ENCODE measurements at regions not wholly inside any gene's neighbourhood (a gene's known extent, or its start where the extent isn't known, plus 50 kb on each side); places are given as distances from the start of the nearest gene placed in this dataset.

DNA sequence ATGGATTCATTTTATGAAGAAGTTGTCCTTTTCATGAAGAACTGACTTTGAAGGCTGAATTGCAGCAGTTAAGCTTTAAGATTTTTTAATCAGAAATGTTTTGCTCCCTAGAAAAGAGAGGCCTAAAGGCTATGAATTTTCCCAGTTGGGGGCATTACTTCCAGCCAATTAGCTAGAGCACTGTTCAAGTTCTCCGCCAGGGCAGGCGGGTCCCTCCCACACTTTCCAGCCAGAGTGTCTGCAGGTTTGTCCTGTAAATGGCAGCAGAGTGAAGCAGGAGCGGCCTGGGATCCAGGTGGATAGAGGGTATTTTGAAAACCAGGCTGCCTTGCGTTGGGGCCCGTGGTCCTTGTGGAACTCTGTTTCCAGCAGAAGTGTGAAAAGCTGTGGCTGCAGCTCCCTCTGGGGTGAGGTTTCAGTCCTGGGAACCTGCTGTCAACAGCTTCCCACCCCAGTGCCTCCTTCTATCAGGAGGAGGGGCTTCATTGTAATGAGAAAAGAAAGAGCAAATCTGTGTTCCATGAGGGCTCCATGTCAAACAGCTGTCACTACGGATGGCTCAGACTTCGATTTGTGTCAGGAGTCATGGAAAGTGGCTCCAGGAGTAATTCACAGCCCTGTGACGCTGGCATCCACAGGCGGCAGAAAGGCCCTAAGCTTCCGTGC lies 210.7 kb upstream of the TMEM132C start:
- Histone ChIP-seq H3K4me1 (ENCODE audit: insufficient read depth, low read length) (no peaks in the 10 kb centered on the region), H3K9me3 (ENCODE audit: low read depth, low read length) (no peaks in the 10 kb centered on the region), H2AFZ (ENCODE audit: low read length) (no peak overlapping the region), H3K27ac (ENCODE audit: low read depth, low read length) (no peak overlapping the region), H3K79me2 (ENCODE audit: insufficient read depth, low read length) (no peaks in the 10 kb centered on the region), H3K27me3 (ENCODE audit: insufficient read depth, low read length) (no peaks in the 10 kb centered on the region), H3K36me3 (ENCODE audit: insufficient read depth, low read length) (no peaks in the 10 kb centered on the region), H4K20me1 (ENCODE audit: insufficient read depth, low read length) (no peaks in the 10 kb centered on the region), H3K4me3 (ENCODE audit: insufficient read depth, low read length) (no peak overlapping the region), H3K4me2 (ENCODE audit: insufficient read depth, low read length) (no peak overlapping the region)
- TF ChIP-seq, protein P1, sequence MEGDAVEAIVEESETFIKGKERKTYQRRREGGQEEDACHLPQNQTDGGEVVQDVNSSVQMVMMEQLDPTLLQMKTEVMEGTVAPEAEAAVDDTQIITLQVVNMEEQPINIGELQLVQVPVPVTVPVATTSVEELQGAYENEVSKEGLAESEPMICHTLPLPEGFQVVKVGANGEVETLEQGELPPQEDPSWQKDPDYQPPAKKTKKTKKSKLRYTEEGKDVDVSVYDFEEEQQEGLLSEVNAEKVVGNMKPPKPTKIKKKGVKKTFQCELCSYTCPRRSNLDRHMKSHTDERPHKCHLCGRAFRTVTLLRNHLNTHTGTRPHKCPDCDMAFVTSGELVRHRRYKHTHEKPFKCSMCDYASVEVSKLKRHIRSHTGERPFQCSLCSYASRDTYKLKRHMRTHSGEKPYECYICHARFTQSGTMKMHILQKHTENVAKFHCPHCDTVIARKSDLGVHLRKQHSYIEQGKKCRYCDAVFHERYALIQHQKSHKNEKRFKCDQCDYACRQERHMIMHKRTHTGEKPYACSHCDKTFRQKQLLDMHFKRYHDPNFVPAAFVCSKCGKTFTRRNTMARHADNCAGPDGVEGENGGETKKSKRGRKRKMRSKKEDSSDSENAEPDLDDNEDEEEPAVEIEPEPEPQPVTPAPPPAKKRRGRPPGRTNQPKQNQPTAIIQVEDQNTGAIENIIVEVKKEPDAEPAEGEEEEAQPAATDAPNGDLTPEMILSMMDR (IDR thresholded peaks at IDR 0.05; ENCODE audit: extremely low read depth, low read depth, low read length), result no peak
- no peak for DNase-seq (ENCODE audit: insufficient read length, low spot score, missing footprints)

- Histone ChIP-seq H4K20me1 (ENCODE audit: insufficient read depth, low read length) (no peaks in the 10 kb centered on the region), H3K79me2 (ENCODE audit: insufficient read depth, low read length) (no peaks in the 10 kb centered on the region)
- TF ChIP-seq, protein P1 (IDR thresholded peaks at IDR 0.05; ENCODE audit: extremely low read depth, low read depth, low read length), result no peak
Measured at GRCh38 chr12:128057586-128057985, 209.4 kb upstream of the TMEM132C start.

DNA sequence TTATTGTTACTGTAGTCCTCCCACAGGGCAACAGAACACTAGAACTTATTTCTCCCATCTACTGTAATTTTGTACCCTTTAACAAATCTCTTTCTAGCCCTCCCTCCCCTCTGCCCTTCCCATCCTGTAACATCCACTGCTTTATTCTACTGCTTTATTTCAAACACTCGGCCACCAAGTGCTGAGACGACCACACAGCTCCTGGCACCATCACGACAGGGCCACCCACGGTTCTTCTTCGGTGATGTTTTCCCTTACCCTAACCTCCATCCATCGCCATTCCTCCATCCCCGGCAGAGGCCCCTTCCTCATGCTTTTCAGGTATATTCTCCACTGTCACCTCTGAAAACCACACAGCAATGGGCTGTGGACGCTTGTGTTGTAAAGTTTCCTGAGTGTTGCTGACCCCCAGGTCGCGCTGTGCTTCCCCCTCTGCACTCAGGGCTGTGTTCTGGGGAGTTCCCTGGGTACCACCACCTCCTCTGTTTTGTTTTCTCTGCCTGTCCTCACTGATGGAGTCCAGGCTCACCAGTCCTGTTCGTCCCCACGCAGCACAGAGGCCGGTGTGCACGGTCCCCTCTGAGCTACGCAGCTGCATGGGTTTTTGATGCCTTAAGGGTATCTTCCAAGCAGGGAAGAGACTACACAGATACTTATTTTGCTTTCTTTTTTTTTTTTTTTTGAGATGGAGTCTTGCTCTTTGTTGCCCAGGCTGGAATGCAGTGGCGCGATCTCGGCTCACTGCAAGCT lies 207.2 kb upstream of the TMEM132C start:
- Histone ChIP-seq H3K9me3 (ENCODE audit: low read depth, low read length) (no peaks in the 10 kb centered on the region), H2AFZ (ENCODE audit: low read length) (no peak overlapping the region), H3K27ac (ENCODE audit: low read depth, low read length) (no peak overlapping the region), H3K4me2 (ENCODE audit: insufficient read depth, low read length) (no peak overlapping the region), H3K4me1 (ENCODE audit: insufficient read depth, low read length) (no peaks in the 10 kb centered on the region), H4K20me1 (ENCODE audit: insufficient read depth, low read length) (no peaks in the 10 kb centered on the region), H3K4me3 (ENCODE audit: insufficient read depth, low read length) (no peak overlapping the region), H3K79me2 (ENCODE audit: insufficient read depth, low read length) (no peaks in the 10 kb centered on the region), H3K27me3 (ENCODE audit: insufficient read depth, low read length) (no peaks in the 10 kb centered on the region), H3K36me3 (ENCODE audit: insufficient read depth, low read length) (no peaks in the 10 kb centered on the region)
- DNase-seq (ENCODE audit: insufficient read length, low spot score, missing footprints), result no peak
- TF ChIP-seq, protein P1 (IDR thresholded peaks at IDR 0.05; ENCODE audit: extremely low read depth, low read depth, low read length), result no peak

More at GRCh38 chr12:128057586-128057985, 209.4 kb upstream of the TMEM132C start:
- DNase-seq (ENCODE audit: insufficient read length, low spot score, missing footprints), result no peak
- no peaks in the 10 kb centered on the region for H3K9me3 ChIP-seq (ENCODE audit: low read depth, low read length)
- H3K4me1 ChIP-seq (ENCODE audit: insufficient read depth, low read length), result no peaks in the 10 kb centered on the region
- no peak overlapping the region for H3K4me3 ChIP-seq (ENCODE audit: insufficient read depth, low read length)
- H2AFZ ChIP-seq (ENCODE audit: low read length), result no peak overlapping the region
- no peaks in the 10 kb centered on the region for H3K36me3 ChIP-seq (ENCODE audit: insufficient read depth, low read length)
- H3K27ac ChIP-seq (ENCODE audit: low read depth, low read length), result no peak overlapping the region
- H3K4me2 ChIP-seq (ENCODE audit: insufficient read depth, low read length), result no peak overlapping the region
- H3K27me3 ChIP-seq (ENCODE audit: insufficient read depth, low read length), result no peaks in the 10 kb centered on the region

DNA sequence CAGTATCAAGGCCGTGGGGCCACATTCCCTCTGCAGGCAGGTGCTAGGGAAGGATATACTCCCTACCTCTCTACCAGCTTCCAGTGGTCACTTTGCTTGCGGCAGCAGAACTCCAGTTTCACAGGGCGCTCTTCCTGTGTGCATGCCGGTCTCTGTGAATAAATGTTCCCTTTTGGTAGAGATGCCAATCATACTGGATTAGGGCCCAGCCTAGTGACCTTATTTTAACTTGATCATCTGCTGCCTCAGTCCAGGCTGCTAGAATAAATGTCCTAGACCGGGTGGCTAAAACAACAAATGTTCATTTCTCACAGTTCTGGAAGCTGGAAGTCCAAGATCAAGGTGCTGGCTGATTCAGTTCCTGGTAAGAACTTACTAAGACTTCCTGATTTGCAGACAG lies 198.8 kb upstream of the TMEM132C start:
- Histone ChIP-seq H3K36me3 (ENCODE audit: insufficient read depth, low read length) (no peaks in the 10 kb centered on the region), H3K4me2 (ENCODE audit: insufficient read depth, low read length) (no peak overlapping the region), H3K4me1 (ENCODE audit: insufficient read depth, low read length) (no peaks in the 10 kb centered on the region), H3K4me3 (ENCODE audit: insufficient read depth, low read length) (no peak overlapping the region), H3K27me3 (ENCODE audit: insufficient read depth, low read length) (no peaks in the 10 kb centered on the region), H3K79me2 (ENCODE audit: insufficient read depth, low read length) (no peaks in the 10 kb centered on the region), H2AFZ (ENCODE audit: low read length) (no peak overlapping the region), H3K9me3 (ENCODE audit: low read depth, low read length) (no peaks in the 10 kb centered on the region), H4K20me1 (ENCODE audit: insufficient read depth, low read length) (no peaks in the 10 kb centered on the region), H3K27ac (ENCODE audit: low read depth, low read length) (no peak overlapping the region)
- no peak for DNase-seq (ENCODE audit: insufficient read length, low spot score, missing footprints)
- TF ChIP-seq, protein P1 (IDR thresholded peaks at IDR 0.05; ENCODE audit: extremely low read depth, low read depth, low read length), result no peak
